Activated CD8-positive, alpha-beta T cell treated with anti-CD3 and anti-CD28 coated beads for 36 hours (primary cell): ENCODE measurements at regions not wholly inside any gene's neighbourhood (a gene's known extent, or its start where the extent isn't known, plus 50 kb on each side); places are given as distances from the start of the nearest gene placed in this dataset.

Experiments used
- ATAC-seq: fragments of 200-7000 bp; cut with Tn5 transposase; one replicate; pipeline ENCODE4 v1.10.0; 2021; ENCODE audit warnings: mild to moderate bottlenecking, moderate library complexity
- CTCF ChIA-PET: fragments of 350-600 bp; sonication (Branson Sonifier 250); formaldehyde crosslinking; loops from one replicate; lab custom pipeline; 2021; ENCODE audit warnings: antibody characterized with exemption; lab: Charles Lee
- POLR2A ChIA-PET: fragments of 350-600 bp; sonication (Branson Sonifier 250); formaldehyde crosslinking; loops from one replicate; lab custom pipeline; 2021; ENCODE audit warnings: antibody characterized with exemption; lab: Charles Lee
- DNase-seq: peaks from one replicate; pipeline ENCODE4 v3.0.0-alpha.2; 2020
- H3K27ac Mint-ChIP-seq: one replicate; pipeline ENCODE4 v1.8.0; 2021; ENCODE audit warnings: mild to moderate bottlenecking, mixed read lengths
- H3K27me3 Mint-ChIP-seq: one replicate; pipeline ENCODE4 v1.8.0; 2021; ENCODE audit warnings: mixed read lengths
- H3K36me3 Mint-ChIP-seq: one replicate; pipeline ENCODE4 v1.8.0; 2021; ENCODE audit warnings: low read depth, mixed read lengths
- H3K4me1 Mint-ChIP-seq: one replicate; pipeline ENCODE4 v1.8.0; 2021; ENCODE audit warnings: low read depth, mixed read lengths
- H3K4me3 Mint-ChIP-seq: one replicate; pipeline ENCODE4 v1.8.0; 2021; ENCODE audit warnings: mild to moderate bottlenecking, moderate library complexity, mixed read lengths
- H3K9me3 Mint-ChIP-seq: one replicate; pipeline ENCODE4 v1.8.0; 2021; ENCODE audit warnings: mixed read lengths
- CTCF ChIP-seq: fragments of 200-600 bp; IDR thresholded peaks from one replicate; pipeline ENCODE4 v1.8.0; 2022; ENCODE audit warnings: antibody characterized with exemption, mild to moderate bottlenecking
- intact Hi-C: fragments of 100-400 bp; cut with micrococcal nuclease; formaldehyde crosslinking; loops from one replicate; pipeline ENCODE4 v1.10.0; 2022

GRCh38 chr9:71249729-71250317, 128.4 kb upstream of the TRPM3 start:
- Mint-ChIP-seq H3K4me3 (no peak overlapping the region), H3K27ac (no peak overlapping the region), H3K27me3 (peaks cover 6% of the 10 kb centered on the region), H3K9me3 (no peaks in the 10 kb centered on the region), H3K36me3 (no peaks in the 10 kb centered on the region), H3K4me1 (no peaks in the 10 kb centered on the region)
- peak; percentile 62 for TF ChIP-seq CTCF
- ChIA-PET CTCF (interaction anchor here (0.7 to 3.2 kb wide), 4 partner anchors 35 to 609 kb away, joined by 3 to 15 read pairs (median 8); no protein-coding TSS in a partner anchor), POLR2A (no interaction called here)
- intact Hi-C loops, result no loop called here
- ATAC-seq, result no peak
- no peak for DNase-seq

GRCh38 chr9:71245651-71246050, 124.2 kb upstream of the TRPM3 start:
- H3K27me3 Mint-ChIP-seq, result peaks cover 8% of the 10 kb centered on the region
- H3K4me3 Mint-ChIP-seq, result no peak overlapping the region
- ChIA-PET CTCF (no interaction called here), POLR2A (no interaction called here)
- no peaks in the 10 kb centered on the region for H3K9me3 Mint-ChIP-seq
- no peak for ATAC-seq
- DNase-seq, result no peak
- H3K4me1 Mint-ChIP-seq, result no peaks in the 10 kb centered on the region
- no peak for TF ChIP-seq CTCF
- H3K36me3 Mint-ChIP-seq, result no peaks in the 10 kb centered on the region
- intact Hi-C loops, result no loop called here
- no peak overlapping the region for H3K27ac Mint-ChIP-seq

- H3K36me3 Mint-ChIP-seq, result no peaks in the 10 kb centered on the region
- peaks cover 5% of the 10 kb centered on the region for H3K27me3 Mint-ChIP-seq
- no peaks in the 10 kb centered on the region for H3K4me1 Mint-ChIP-seq
- no peak for ATAC-seq
- POLR2A ChIA-PET, result no interaction called here
- CTCF ChIA-PET, result no interaction called here
- no peaks in the 10 kb centered on the region for H3K9me3 Mint-ChIP-seq
- no peak for DNase-seq
- H3K4me3 Mint-ChIP-seq, result no peak overlapping the region
- no peak overlapping the region for H3K27ac Mint-ChIP-seq
- no peak for TF ChIP-seq CTCF
- intact Hi-C loops, result no loop called here
These were observed 122.5 kb upstream of the TRPM3 start for GRCh38 chr9:71243951-71244350.

- ATAC-seq (no peak), DNase-seq (no peak)
- intact Hi-C loops, result no loop called here
- peaks cover 5% of the 10 kb centered on the region for H3K27me3 Mint-ChIP-seq
- no peaks in the 10 kb centered on the region for H3K9me3 Mint-ChIP-seq
- CTCF ChIA-PET, result no interaction called here
- no peak overlapping the region for H3K27ac Mint-ChIP-seq
- no peaks in the 10 kb centered on the region for H3K4me1 Mint-ChIP-seq
- H3K36me3 Mint-ChIP-seq, result no peaks in the 10 kb centered on the region
- TF ChIP-seq CTCF, result no peak
- H3K4me3 Mint-ChIP-seq, result no peak overlapping the region
- POLR2A ChIA-PET, result no interaction called here
These were observed 120.7 kb upstream of the TRPM3 start for GRCh38 chr9:71242081-71242480.

GRCh38 chr9:71237051-71237450, 115.6 kb upstream of the TRPM3 start:
- ATAC-seq (no peak), DNase-seq (no peak)
- Mint-ChIP-seq H3K27ac (no peak overlapping the region), H3K9me3 (no peaks in the 10 kb centered on the region), H3K27me3 (no peaks in the 10 kb centered on the region), H3K4me1 (no peaks in the 10 kb centered on the region), H3K36me3 (no peaks in the 10 kb centered on the region), H3K4me3 (no peak overlapping the region)
- ChIA-PET CTCF (no interaction called here), POLR2A (no interaction called here)
- intact Hi-C loops, result no loop called here
- TF ChIP-seq CTCF, result no peak
